SK-N-SH (cell line): ENCODE measurements at regions not wholly inside any gene's neighbourhood (a gene's known extent, or its start where the extent isn't known, plus 50 kb on each side); places are given as distances from the start of the nearest gene placed in this dataset.

Experiments
- CTCF ChIA-PET: fragments of 300-600, 350-600 bp; formaldehyde crosslinking; extraction: SDS; loops from one replicate; lab custom pipeline; 2021; lab: Yijun Ruan, JAX
- POLR2A ChIA-PET: fragments of 350-600 bp; sonication (Branson Sonifier 250); formaldehyde crosslinking; extraction: SDS; loops from one replicate; lab custom pipeline; 2020; ENCODE audit warnings: antibody characterized with exemption, inconsistent platforms; lab: Yijun Ruan, JAX
- DNase-seq: peaks from one replicate; pipeline ENCODE4 v3.0.0; 2012
- H2AFZ ChIP-seq: fragments of 200-600 bp; sonication (generic); 2 replicates; pipeline ENCODE4 v1.8.1; 2016; ENCODE audit warnings: antibody characterized with exemption, mild to moderate bottlenecking, low read depth
- H3F3A ChIP-seq: fragments of 200-600 bp; sonication (generic); replicated peaks from 2 replicates; pipeline ENCODE3; 2016; ENCODE audit warnings: antibody characterized with exemption, mild to moderate bottlenecking; ENCODE audit not compliant: insufficient read depth
- H3K27ac ChIP-seq, 2 experiments: fragments of 200-500 bp in 1 of 2; fragments of 200-600 bp in 1 of 2; sonication (Bioruptor generic) in 1 of 2; sonication (generic), shearing (Covaris generic) in 1 of 2; 2 replicates each; pipeline versions ENCODE4 v1.5.1 to v1.6.1; 2014 to 2016; ENCODE audit warnings: low read depth in 2 of 2, inconsistent platforms in 1 of 2, low read length in 1 of 2, mild to moderate bottlenecking in 1 of 2, mixed read lengths in 1 of 2
- H3K27me3 ChIP-seq: fragments of 200-600 bp; sonication (generic), shearing (Covaris generic); 2 replicates; pipeline ENCODE4 v1.6.1; 2016; ENCODE audit warnings: mixed run types; ENCODE audit not compliant: insufficient read depth
- H3K36me3 ChIP-seq, 2 experiments: fragments of 200-500 bp in 1 of 2; fragments of 200-600 bp in 1 of 2; sonication (Bioruptor generic) in 1 of 2; sonication (generic) in 1 of 2; replicated peaks in 1 of 2; 2 replicates each; pipeline versions ENCODE3 to v1.5.1; 2014 to 2016; ENCODE audit warnings: low read length in 1 of 2, mild to moderate bottlenecking in 1 of 2; ENCODE audit not compliant: insufficient read depth in 2 of 2, control insufficient read depth in 1 of 2
- H3K4me1 ChIP-seq, 2 experiments: fragments of 200-500 bp in 1 of 2; fragments of 200-600 bp in 1 of 2; sonication (Bioruptor generic) in 1 of 2; sonication (generic), shearing (Covaris generic) in 1 of 2; 2 replicates each; pipeline versions ENCODE4 v1.5.1 to v1.6.1; 2014 to 2016; ENCODE audit warnings: low read depth in 1 of 2, low read length in 1 of 2, mixed run types in 1 of 2; ENCODE audit not compliant: insufficient read depth in 2 of 2, control insufficient read depth in 1 of 2
- H3K4me2 ChIP-seq: fragments of 200-600 bp; sonication (generic), shearing (Covaris generic); 2 replicates; pipeline ENCODE4 v1.6.1; 2017; ENCODE audit warnings: mixed run types
- H3K4me3 ChIP-seq, 2 experiments: fragments of 200-500 bp in 1 of 2; fragments of 200-600 bp in 1 of 2; sonication (Bioruptor generic) in 1 of 2; sonication (generic), shearing (Covaris generic) in 1 of 2; 2 replicates each; pipeline versions ENCODE4 v1.5.1 to v1.8.1; 2014 to 2016; ENCODE audit warnings: low read depth in 2 of 2, inconsistent platforms in 1 of 2, low read length in 1 of 2, mild to moderate bottlenecking in 1 of 2, mixed read lengths in 1 of 2, moderate library complexity in 1 of 2
- H3K79me2 ChIP-seq: fragments of 200-600 bp; sonication (generic); 2 replicates; pipeline ENCODE4 v1.8.1; 2017; ENCODE audit warnings: mild to moderate bottlenecking; ENCODE audit not compliant: insufficient read depth
- H3K9ac ChIP-seq: fragments of 200-600 bp; sonication (generic); 2 replicates; pipeline ENCODE4 v1.6.1; 2017; ENCODE audit warnings: mixed run types
- H3K9me2 ChIP-seq: fragments of 200-600 bp; sonication (generic); 2 replicates; pipeline ENCODE4 v1.6.1; 2017; ENCODE audit warnings: mixed run types
- H3K9me3 ChIP-seq: fragments of 200-600 bp; sonication (generic); 2 replicates; pipeline ENCODE4 v1.6.1; 2017; ENCODE audit warnings: mixed run types, mild to moderate bottlenecking, moderate library complexity
- H4K20me1 ChIP-seq: fragments of 200-600 bp; sonication (generic); 2 replicates; pipeline ENCODE4 v1.6.1; 2017; ENCODE audit warnings: mild to moderate bottlenecking, mixed run types; ENCODE audit not compliant: insufficient read depth
- ELF1 ChIP-seq: IDR thresholded peaks from 2 replicates; pipeline ENCODE4 v1.4.0; 2012
- FOXM1 ChIP-seq: IDR thresholded peaks from 2 replicates; pipeline ENCODE4 v1.4.0; 2012; ENCODE audit warnings: low read depth, mild to moderate bottlenecking
- NRF1 ChIP-seq: IDR thresholded peaks from 2 replicates; pipeline ENCODE4 v1.6.1; 2012; ENCODE audit warnings: low read depth, mild to moderate bottlenecking, low read length
- RCOR1 ChIP-seq: fragments of 150-350 bp; IDR thresholded peaks from 2 replicates; pipeline ENCODE4 v1.6.1; 2017; ENCODE audit warnings: antibody characterized with exemption, low read length
- RFX5 ChIP-seq: IDR thresholded peaks from 2 replicates; pipeline ENCODE4 v1.6.1; 2012; ENCODE audit warnings: mild to moderate bottlenecking, improper control_type of control experiment, low read length
- RXRA ChIP-seq: IDR thresholded peaks from 2 replicates; pipeline ENCODE4 v1.4.0; 2012; ENCODE audit warnings: low read depth, mild to moderate bottlenecking, borderline replicate concordance
- TEAD4 ChIP-seq: IDR thresholded peaks from 2 replicates; pipeline ENCODE4 v1.4.0; 2012; ENCODE audit warnings: mild to moderate bottlenecking, borderline replicate concordance; ENCODE audit not compliant: insufficient read depth
- TF ChIP-seq, protein P1 (sequence below): fragments of 150-350 bp; IDR thresholded peaks from 2 replicates; pipeline ENCODE4 v1.6.1; 2017; ENCODE audit warnings: antibody characterized with exemption, low read length, low read depth, borderline replicate concordance
- TF ChIP-seq, protein P2 (sequence below): fragments of 150-350 bp; IDR thresholded peaks from 2 replicates; pipeline ENCODE4 v1.6.1; 2016; ENCODE audit warnings: mild to moderate bottlenecking, low read depth, low read length
- TF ChIP-seq, protein P3 (sequence below): IDR thresholded peaks from 2 replicates; pipeline ENCODE4 v1.6.1; 2012; ENCODE audit warnings: mild to moderate bottlenecking, low read depth, low read length, moderate library complexity
- TF ChIP-seq, protein P4 (sequence below): IDR thresholded peaks from 2 replicates; pipeline ENCODE4; 2012
- TF ChIP-seq, protein P5 (sequence below): fragments of 200-600 bp; sonication (generic); IDR thresholded peaks from 2 replicates; pipeline ENCODE4 v1.6.1; 2017; ENCODE audit warnings: antibody characterized with exemption, mild to moderate bottlenecking, moderate library complexity

DNA sequence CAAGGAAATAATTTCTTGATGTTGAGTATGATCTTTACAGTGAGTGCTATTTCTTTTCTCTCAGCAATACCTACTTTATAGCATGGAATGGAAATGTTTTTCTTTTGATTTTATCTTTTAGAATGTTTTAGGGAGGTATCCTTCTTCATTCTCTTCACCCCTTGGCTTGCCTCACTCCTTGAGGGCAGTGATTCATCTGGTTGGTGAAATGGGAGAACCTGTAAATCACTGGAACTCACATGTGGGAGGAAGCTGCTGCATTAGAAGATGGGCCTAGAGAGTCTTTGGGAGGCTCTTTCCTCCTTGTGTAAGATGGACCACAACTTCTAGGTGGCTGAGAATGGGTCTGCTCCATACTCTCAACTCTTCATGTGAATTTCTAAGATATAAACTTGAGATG is 244.8 kb upstream of the SYNCRIP start:
- Histone ChIP-seq H3K27ac (no peak overlapping the region), H3K4me1 (no peaks in the 10 kb centered on the region), H4K20me1 (no peaks in the 10 kb centered on the region), H3K79me2 (no peaks in the 10 kb centered on the region), H3K4me3 (no peak overlapping the region), H3K9me2 (no peaks in the 10 kb centered on the region), H3K36me3 (no peaks in the 10 kb centered on the region), H3K4me2 (no peak overlapping the region), H2AFZ (no peak overlapping the region), H3K27me3 (no peaks in the 10 kb centered on the region), H3K9me3 (no peaks in the 10 kb centered on the region), H3F3A (no peaks in the 10 kb centered on the region), H3K9ac (no peak overlapping the region)
- POLR2A ChIA-PET, result no interaction called here
- TF ChIP-seq, protein P1, sequence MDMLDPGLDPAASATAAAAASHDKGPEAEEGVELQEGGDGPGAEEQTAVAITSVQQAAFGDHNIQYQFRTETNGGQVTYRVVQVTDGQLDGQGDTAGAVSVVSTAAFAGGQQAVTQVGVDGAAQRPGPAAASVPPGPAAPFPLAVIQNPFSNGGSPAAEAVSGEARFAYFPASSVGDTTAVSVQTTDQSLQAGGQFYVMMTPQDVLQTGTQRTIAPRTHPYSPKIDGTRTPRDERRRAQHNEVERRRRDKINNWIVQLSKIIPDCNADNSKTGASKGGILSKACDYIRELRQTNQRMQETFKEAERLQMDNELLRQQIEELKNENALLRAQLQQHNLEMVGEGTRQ, result no peak
- TF ChIP-seq, protein P2, sequence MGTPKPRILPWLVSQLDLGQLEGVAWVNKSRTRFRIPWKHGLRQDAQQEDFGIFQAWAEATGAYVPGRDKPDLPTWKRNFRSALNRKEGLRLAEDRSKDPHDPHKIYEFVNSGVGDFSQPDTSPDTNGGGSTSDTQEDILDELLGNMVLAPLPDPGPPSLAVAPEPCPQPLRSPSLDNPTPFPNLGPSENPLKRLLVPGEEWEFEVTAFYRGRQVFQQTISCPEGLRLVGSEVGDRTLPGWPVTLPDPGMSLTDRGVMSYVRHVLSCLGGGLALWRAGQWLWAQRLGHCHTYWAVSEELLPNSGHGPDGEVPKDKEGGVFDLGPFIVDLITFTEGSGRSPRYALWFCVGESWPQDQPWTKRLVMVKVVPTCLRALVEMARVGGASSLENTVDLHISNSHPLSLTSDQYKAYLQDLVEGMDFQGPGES, result no peak
- TF ChIP-seq, protein P3, sequence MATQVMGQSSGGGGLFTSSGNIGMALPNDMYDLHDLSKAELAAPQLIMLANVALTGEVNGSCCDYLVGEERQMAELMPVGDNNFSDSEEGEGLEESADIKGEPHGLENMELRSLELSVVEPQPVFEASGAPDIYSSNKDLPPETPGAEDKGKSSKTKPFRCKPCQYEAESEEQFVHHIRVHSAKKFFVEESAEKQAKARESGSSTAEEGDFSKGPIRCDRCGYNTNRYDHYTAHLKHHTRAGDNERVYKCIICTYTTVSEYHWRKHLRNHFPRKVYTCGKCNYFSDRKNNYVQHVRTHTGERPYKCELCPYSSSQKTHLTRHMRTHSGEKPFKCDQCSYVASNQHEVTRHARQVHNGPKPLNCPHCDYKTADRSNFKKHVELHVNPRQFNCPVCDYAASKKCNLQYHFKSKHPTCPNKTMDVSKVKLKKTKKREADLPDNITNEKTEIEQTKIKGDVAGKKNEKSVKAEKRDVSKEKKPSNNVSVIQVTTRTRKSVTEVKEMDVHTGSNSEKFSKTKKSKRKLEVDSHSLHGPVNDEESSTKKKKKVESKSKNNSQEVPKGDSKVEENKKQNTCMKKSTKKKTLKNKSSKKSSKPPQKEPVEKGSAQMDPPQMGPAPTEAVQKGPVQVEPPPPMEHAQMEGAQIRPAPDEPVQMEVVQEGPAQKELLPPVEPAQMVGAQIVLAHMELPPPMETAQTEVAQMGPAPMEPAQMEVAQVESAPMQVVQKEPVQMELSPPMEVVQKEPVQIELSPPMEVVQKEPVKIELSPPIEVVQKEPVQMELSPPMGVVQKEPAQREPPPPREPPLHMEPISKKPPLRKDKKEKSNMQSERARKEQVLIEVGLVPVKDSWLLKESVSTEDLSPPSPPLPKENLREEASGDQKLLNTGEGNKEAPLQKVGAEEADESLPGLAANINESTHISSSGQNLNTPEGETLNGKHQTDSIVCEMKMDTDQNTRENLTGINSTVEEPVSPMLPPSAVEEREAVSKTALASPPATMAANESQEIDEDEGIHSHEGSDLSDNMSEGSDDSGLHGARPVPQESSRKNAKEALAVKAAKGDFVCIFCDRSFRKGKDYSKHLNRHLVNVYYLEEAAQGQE, result no peak
- no peak for TF ChIP-seq RXRA
- TF ChIP-seq, protein P4, sequence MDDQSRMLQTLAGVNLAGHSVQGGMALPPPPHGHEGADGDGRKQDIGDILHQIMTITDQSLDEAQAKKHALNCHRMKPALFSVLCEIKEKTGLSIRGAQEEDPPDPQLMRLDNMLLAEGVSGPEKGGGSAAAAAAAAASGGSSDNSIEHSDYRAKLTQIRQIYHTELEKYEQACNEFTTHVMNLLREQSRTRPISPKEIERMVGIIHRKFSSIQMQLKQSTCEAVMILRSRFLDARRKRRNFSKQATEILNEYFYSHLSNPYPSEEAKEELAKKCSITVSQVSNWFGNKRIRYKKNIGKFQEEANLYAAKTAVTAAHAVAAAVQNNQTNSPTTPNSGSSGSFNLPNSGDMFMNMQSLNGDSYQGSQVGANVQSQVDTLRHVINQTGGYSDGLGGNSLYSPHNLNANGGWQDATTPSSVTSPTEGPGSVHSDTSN, result no peak
- TF ChIP-seq, protein P5, sequence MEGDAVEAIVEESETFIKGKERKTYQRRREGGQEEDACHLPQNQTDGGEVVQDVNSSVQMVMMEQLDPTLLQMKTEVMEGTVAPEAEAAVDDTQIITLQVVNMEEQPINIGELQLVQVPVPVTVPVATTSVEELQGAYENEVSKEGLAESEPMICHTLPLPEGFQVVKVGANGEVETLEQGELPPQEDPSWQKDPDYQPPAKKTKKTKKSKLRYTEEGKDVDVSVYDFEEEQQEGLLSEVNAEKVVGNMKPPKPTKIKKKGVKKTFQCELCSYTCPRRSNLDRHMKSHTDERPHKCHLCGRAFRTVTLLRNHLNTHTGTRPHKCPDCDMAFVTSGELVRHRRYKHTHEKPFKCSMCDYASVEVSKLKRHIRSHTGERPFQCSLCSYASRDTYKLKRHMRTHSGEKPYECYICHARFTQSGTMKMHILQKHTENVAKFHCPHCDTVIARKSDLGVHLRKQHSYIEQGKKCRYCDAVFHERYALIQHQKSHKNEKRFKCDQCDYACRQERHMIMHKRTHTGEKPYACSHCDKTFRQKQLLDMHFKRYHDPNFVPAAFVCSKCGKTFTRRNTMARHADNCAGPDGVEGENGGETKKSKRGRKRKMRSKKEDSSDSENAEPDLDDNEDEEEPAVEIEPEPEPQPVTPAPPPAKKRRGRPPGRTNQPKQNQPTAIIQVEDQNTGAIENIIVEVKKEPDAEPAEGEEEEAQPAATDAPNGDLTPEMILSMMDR, result no peak
- no peak for TF ChIP-seq FOXM1
- TF ChIP-seq TEAD4, result no peak
- TF ChIP-seq RFX5, result no peak
- TF ChIP-seq ELF1, result no peak
- no peak for TF ChIP-seq NRF1
- TF ChIP-seq RCOR1, result no peak
- CTCF ChIA-PET, result no interaction called here
- DNase-seq, result no peak
